GM19438 (cell line): ENCODE measurements at regions not wholly inside any gene's neighbourhood (a gene's known extent, or its start where the extent isn't known, plus 50 kb on each side); places are given as distances from the start of the nearest gene placed in this dataset.

Source experiments
- ATAC-seq: cut with Tn5 transposase; IDR thresholded peaks from one replicate; pipeline ENCODE4 v1.9.1; 2021; ENCODE audit warnings: low read depth; ENCODE audit not compliant: unreplicated experiment

GRCh38 chr3:72298201-72299152, 513.5 kb upstream of the PROK2 start:
- no peak for ATAC-seq

GRCh38 chr3:72297481-72297880, 512.5 kb upstream of the PROK2 start:
- no peak for ATAC-seq

- no peak for ATAC-seq
Observed at GRCh38 chr3:72296477-72297111, 511.6 kb upstream of the PROK2 start.

GRCh38 chr3:72295962-72296450, 511.1 kb upstream of the PROK2 start:
- no peak for ATAC-seq

GRCh38 chr3:72295276-72295961, 510.5 kb upstream of the PROK2 start:
- ATAC-seq, result no peak

GRCh38 chr3:72290859-72291638, 506.1 kb upstream of the PROK2 start:
- no peak for ATAC-seq

GRCh38 chr3:72289692-72290071, 504.7 kb upstream of the PROK2 start:
- no peak for ATAC-seq

GRCh38 chr3:72288955-72289691, 504.2 kb upstream of the PROK2 start:
- no peak for ATAC-seq

GRCh38 chr3:72287956-72288355, 503.0 kb upstream of the PROK2 start:
- no peak for ATAC-seq

- ATAC-seq, result no peak
Observed at GRCh38 chr3:72285502-72285901, 500.6 kb upstream of the PROK2 start.

- no peak for ATAC-seq
Observed at GRCh38 chr3:72284471-72284870, 499.5 kb upstream of the PROK2 start.

- ATAC-seq, result no peak
Observed at GRCh38 chr3:72282918-72283317, 498.0 kb upstream of the PROK2 start.

- ATAC-seq, result no peak
Observed at GRCh38 chr3:72281551-72281950, 496.6 kb upstream of the PROK2 start.

GRCh38 chr3:72280876-72281275, 495.9 kb upstream of the PROK2 start:
- no peak for ATAC-seq

- no peak for ATAC-seq
Observed at GRCh38 chr3:72279631-72280041, 494.7 kb upstream of the PROK2 start.

GRCh38 chr3:72279068-72279604, 494.2 kb upstream of the PROK2 start:
- no peak for ATAC-seq

- ATAC-seq, result no peak
Observed at GRCh38 chr3:72278349-72279067, 493.6 kb upstream of the PROK2 start.

- no peak for ATAC-seq
Observed at GRCh38 chr3:72277710-72278109, 492.8 kb upstream of the PROK2 start.

- ATAC-seq, result no peak
Observed at GRCh38 chr3:72276806-72277205, 491.9 kb upstream of the PROK2 start.
